Loucy (cell line): ENCODE measurements at regions not wholly inside any gene's neighbourhood (a gene's known extent, or its start where the extent isn't known, plus 50 kb on each side); places are given as distances from the start of the nearest gene placed in this dataset.

ENCODE experiments used
- H2AFZ ChIP-seq: fragments of 200-600 bp; sonication (generic); 2 replicates; pipeline ENCODE4 v1.6.0; 2016; ENCODE audit warnings: antibody characterized with exemption, mild to moderate bottlenecking, low read length, moderate library complexity
- H3F3A ChIP-seq: fragments of 200-600 bp; 2 replicates; pipeline ENCODE4 v1.6.0; 2016; ENCODE audit warnings: antibody characterized with exemption, low read depth, mild to moderate bottlenecking
- H3K27me3 ChIP-seq: fragments of 200-600 bp; sonication (generic); 2 replicates; pipeline ENCODE4 v1.6.1; 2014; ENCODE audit warnings: low read length, mild to moderate bottlenecking; ENCODE audit not compliant: insufficient read depth, poor library complexity, severe bottlenecking
- H3K36me3 ChIP-seq: fragments of 200-600 bp; sonication (generic); 2 replicates; pipeline ENCODE4 v1.6.1; 2016; ENCODE audit warnings: low read length; ENCODE audit not compliant: insufficient read depth
- H3K4me1 ChIP-seq: fragments of 200-600 bp; sonication (generic); 2 replicates; pipeline ENCODE4 v1.5.1; 2014; ENCODE audit warnings: low read length, mild to moderate bottlenecking; ENCODE audit not compliant: insufficient read depth, poor library complexity, severe bottlenecking
- H3K4me2 ChIP-seq: fragments of 200-600 bp; sonication (generic); 2 replicates; pipeline ENCODE4 v1.6.0; 2014; ENCODE audit warnings: antibody characterized with exemption, low read length, low read depth, mild to moderate bottlenecking; ENCODE audit not compliant: poor library complexity, severe bottlenecking
- H3K4me3 ChIP-seq: fragments of 200-600 bp; sonication (generic); 2 replicates; pipeline ENCODE4 v1.5.1; 2014; ENCODE audit warnings: low read length, mild to moderate bottlenecking, mixed read lengths; ENCODE audit not compliant: poor library complexity, severe bottlenecking
- H3K79me2 ChIP-seq: fragments of 200-600 bp; sonication (generic); 2 replicates; pipeline ENCODE4 v1.6.1; 2014; ENCODE audit warnings: low read length; ENCODE audit not compliant: insufficient read depth
- H3K9ac ChIP-seq: fragments of 200-600 bp; sonication (generic); 2 replicates; pipeline ENCODE4 v1.6.0; 2014; ENCODE audit warnings: mild to moderate bottlenecking, low read depth, low read length, moderate library complexity; ENCODE audit not compliant: poor library complexity, severe bottlenecking
- H3K9me2 ChIP-seq: fragments of 200-600 bp; sonication (generic); replicated peaks from 2 replicates; pipeline ENCODE4 v1.6.1; 2016; ENCODE audit warnings: low read depth, low read length, mixed read lengths
- H3K9me3 ChIP-seq: fragments of 200-600 bp; sonication (generic); 2 replicates; pipeline ENCODE4 v1.6.1; 2014; ENCODE audit warnings: mild to moderate bottlenecking, antibody characterized with exemption, low read length, low read depth; ENCODE audit not compliant: insufficient read depth
- H4K20me1 ChIP-seq: fragments of 200-600 bp; sonication (generic); 2 replicates; pipeline ENCODE4 v1.6.0; 2014; ENCODE audit warnings: antibody characterized with exemption, low read length, mild to moderate bottlenecking; ENCODE audit not compliant: insufficient read depth, poor library complexity, severe bottlenecking
- CTCF ChIP-seq: fragments of 200-600 bp; sonication (generic); conservative IDR thresholded peaks from 2 replicates; pipeline ENCODE4 v1.5.1; 2014; ENCODE audit warnings: mild to moderate bottlenecking, antibody characterized with exemption, low read length
- EZH2phosphoT487 ChIP-seq: fragments of 200-600 bp; IDR thresholded peaks from 2 replicates; pipeline ENCODE4 v1.6.1; 2018; ENCODE audit warnings: antibody characterized with exemption, mild to moderate bottlenecking, moderate library complexity, borderline replicate concordance

- Histone ChIP-seq H3K9me3 (peaks cover 5% of the 10 kb centered on the region; the same call in 1 of the 2 replicates), H3F3A (no peaks in the 10 kb centered on the region), H3K4me3 (no peak overlapping the region), H3K4me2 (no peak overlapping the region), H4K20me1 (no peaks in the 10 kb centered on the region), H3K36me3 (no peaks in the 10 kb centered on the region), H2AFZ (no peak overlapping the region), H3K9me2 (no peaks in the 10 kb centered on the region), H3K27me3 (no peaks in the 10 kb centered on the region), H3K9ac (no peak overlapping the region), H3K4me1 (no peaks in the 10 kb centered on the region), H3K79me2 (no peaks in the 10 kb centered on the region)
- TF ChIP-seq CTCF (no peak), EZH2phosphoT487 (no peak)
Observed at GRCh38 chr7:153522261-153522660, 529.9 kb upstream of the DPP6 start.

GRCh38 chr7:153523320-153524015 is 528.7 kb upstream of the DPP6 start:
- Histone ChIP-seq H3K36me3 (no peaks in the 10 kb centered on the region), H4K20me1 (no peaks in the 10 kb centered on the region), H3K27me3 (no peaks in the 10 kb centered on the region), H3K4me1 (no peaks in the 10 kb centered on the region), H3K4me2 (no peak overlapping the region), H3K4me3 (no peak overlapping the region), H3K9me2 (no peaks in the 10 kb centered on the region), H3K79me2 (no peaks in the 10 kb centered on the region), H3F3A (no peaks in the 10 kb centered on the region), H3K9me3 (peaks cover 2% of the 10 kb centered on the region; the same call in 1 of the 2 replicates), H3K9ac (no peak overlapping the region), H2AFZ (no peak overlapping the region)
- no peak for TF ChIP-seq EZH2phosphoT487
- TF ChIP-seq CTCF, result no peak

- Histone ChIP-seq H4K20me1 (no peaks in the 10 kb centered on the region), H3K9me3 (peaks cover 2% of the 10 kb centered on the region; the same call in 1 of the 2 replicates), H2AFZ (no peak overlapping the region), H3K79me2 (no peaks in the 10 kb centered on the region), H3K4me1 (no peaks in the 10 kb centered on the region), H3K27me3 (no peaks in the 10 kb centered on the region), H3K4me2 (no peak overlapping the region), H3K9me2 (no peaks in the 10 kb centered on the region), H3K4me3 (no peak overlapping the region), H3K9ac (no peak overlapping the region), H3K36me3 (no peaks in the 10 kb centered on the region), H3F3A (no peaks in the 10 kb centered on the region)
- TF ChIP-seq EZH2phosphoT487, result no peak
- TF ChIP-seq CTCF, result no peak
Observed at GRCh38 chr7:153524070-153524601, 528.1 kb upstream of the DPP6 start.
